ENCODE measurements at regions not wholly inside any gene's neighbourhood (a gene's known extent, or its start where the extent isn't known, plus 50 kb on each side); places are given as distances from the start of the nearest gene placed in this dataset.

- TF ChIP-seq CTCF (IDR thresholded peaks at IDR 0.05; ENCODE audit: poor library complexity, severe bottlenecking), result no peak
- no peak for TF ChIP-seq MXI1 (conservative IDR thresholded peaks at IDR 0.05; ENCODE audit: poor library complexity, severe bottlenecking)
- no peak for TF ChIP-seq TAF1 (IDR thresholded peaks at IDR 0.05; ENCODE audit: low read depth)
- TF ChIP-seq RAD21 (conservative IDR thresholded peaks at IDR 0.05), result no peak
- no peak for TF ChIP-seq EZH2 (IDR thresholded peaks at IDR 0.05; ENCODE audit: borderline replicate concordance, insufficient read depth, low read length, poor library complexity, severe bottlenecking)
- no peak for TF ChIP-seq REST (IDR thresholded peaks at IDR 0.05; ENCODE audit: borderline replicate concordance)
These were observed 59.6 kb downstream of the C3orf38 start for GRCh38 chr3:88209356-88209755.

Measured in neural cell (in vitro differentiated cells).